Tongue (tissue), 1 donor: ENCODE measurements at regions not wholly inside any gene's neighbourhood (a gene's known extent, or its start where the extent isn't known, plus 50 kb on each side); places are given as distances from the start of the nearest gene placed in this dataset.
A peak's percentile ranks its signal among the peaks of the same experiment; 100 is the strongest.
"Not testable (repeated sequence)": the region's sequence is repeated elsewhere in the genome, so short reads cannot be mapped to it uniquely, and the experiment has no call there.

Experiments used
- DNase-seq: peaks from one replicate; pipeline ENCODE4 v3.0.0-alpha.2; 2015

GRCh38 chr7:96561892-96562291 lies 147.8 kb downstream of the SEM1 start:
- no peak for DNase-seq

- no peak for DNase-seq
Observed at GRCh38 chr7:96558530-96558929, 151.1 kb downstream of the SEM1 start.

- DNase-seq, result no peak
Observed at GRCh38 chr7:96558093-96558492, 151.6 kb downstream of the SEM1 start.

DNA sequence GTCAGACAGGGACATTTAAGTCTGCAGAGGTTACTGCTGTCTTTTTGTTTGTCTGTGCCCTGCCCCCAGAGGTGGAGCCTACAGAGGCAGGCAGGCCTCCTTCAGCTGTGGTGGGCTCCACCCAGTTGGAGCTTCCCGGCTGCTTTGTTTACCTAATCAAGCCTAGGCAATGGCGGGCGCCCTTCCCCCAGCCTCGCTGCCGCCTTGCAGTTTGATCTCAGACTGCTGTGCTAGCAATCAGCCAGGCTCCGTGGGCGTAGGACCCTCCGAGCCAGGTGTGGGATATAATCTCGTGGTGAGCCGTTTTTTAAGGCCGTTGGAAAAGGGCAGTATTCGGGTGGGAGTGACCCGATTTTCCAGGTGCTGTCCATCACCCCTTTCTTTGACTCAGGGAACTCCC lies 152.0 kb downstream of the SEM1 start:
- not testable (repeated sequence) for DNase-seq

DNA sequence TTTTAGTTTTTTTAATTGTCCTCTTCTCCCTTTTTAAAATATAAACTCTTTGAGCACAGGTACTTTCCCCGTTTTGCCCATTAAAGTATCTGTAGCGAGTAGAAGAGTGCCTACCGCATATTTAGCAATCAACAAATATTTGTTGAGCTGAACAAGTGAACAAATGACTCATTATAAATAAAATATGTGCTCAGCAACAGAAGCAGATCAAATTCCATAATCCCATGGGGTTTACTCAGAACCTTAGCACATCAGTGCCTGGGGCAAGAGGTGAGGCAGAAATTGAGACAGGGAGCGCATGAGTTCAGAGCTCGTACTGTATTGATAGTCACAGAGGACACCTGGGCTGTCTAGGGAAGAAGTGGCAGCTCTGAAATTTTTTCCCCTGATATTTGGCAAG lies 161.0 kb downstream of the SEM1 start:
- peak; percentile 15 for DNase-seq

GRCh38 chr7:96547371-96547811 lies 162.3 kb downstream of the SEM1 start:
- DNase-seq, result peak; percentile 4

- DNase-seq, result no peak
Observed at GRCh38 chr7:96546426-96546825, 163.2 kb downstream of the SEM1 start.

GRCh38 chr7:96539471-96539870 lies 170.2 kb downstream of the SEM1 start:
- no peak for DNase-seq

- no peak for DNase-seq
Observed at GRCh38 chr7:96538632-96539031, 171.0 kb downstream of the SEM1 start.

DNA sequence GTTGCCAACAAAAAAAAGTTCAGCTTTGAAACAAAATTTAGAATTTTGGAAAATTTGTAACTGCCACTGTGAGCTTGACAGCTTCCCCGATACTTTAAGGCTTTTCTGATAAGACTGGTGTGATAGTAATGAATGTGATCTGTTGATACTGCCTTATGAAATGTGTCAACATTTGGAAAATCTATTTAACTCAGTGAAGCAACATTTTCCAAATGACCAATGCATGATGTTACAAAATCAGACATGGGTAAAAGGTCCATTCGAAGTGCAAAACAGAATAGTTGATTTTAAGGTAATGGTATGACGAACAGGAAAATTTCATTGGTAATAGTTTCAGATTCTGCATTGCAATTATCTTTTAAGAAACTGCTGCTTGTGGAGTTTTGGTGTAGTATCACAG lies 175.4 kb downstream of the SEM1 start:
- DNase-seq, result no peak

GRCh38 chr7:96532428-96532935 lies 177.2 kb downstream of the SEM1 start:
- DNase-seq, result no peak

- DNase-seq, result no peak
Observed at GRCh38 chr7:96531331-96531730, 178.3 kb downstream of the SEM1 start.

- DNase-seq, result no peak
Observed at GRCh38 chr7:96530786-96531185, 178.9 kb downstream of the SEM1 start.

- peak; percentile 29 for DNase-seq
Observed at GRCh38 chr7:96527133-96527827, 182.4 kb downstream of the SEM1 start.

DNA sequence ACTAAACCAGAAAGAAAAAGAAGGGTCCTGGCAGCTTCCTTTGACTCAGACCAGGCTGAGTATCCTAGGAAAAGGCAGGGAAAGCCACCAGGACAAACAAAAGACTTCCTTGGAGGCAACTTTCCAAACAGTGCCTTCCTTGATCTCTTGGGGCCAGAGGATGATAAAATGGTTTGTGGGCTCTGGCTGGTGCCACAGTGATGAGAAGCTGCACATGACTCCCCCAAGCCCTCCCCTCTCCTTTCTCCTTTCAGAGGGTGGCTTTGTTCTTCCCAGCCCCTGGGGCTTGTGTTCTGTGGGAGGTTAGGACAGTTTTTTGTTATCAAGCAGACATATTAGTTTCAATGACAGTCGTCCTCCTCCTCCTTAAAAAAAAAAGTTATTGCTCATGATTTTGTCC lies 183.2 kb downstream of the SEM1 start:
- DNase-seq, result no peak

- peak; percentile 25 for DNase-seq
Observed at GRCh38 chr7:96521068-96521894, 188.4 kb downstream of the SEM1 start.

GRCh38 chr7:96508371-96508770 lies 186.5 kb upstream of the SLC25A13 start:
- peak; percentile 25 for DNase-seq

- no peak for DNase-seq
Observed at GRCh38 chr7:96503597-96503996, 181.7 kb upstream of the SLC25A13 start.

GRCh38 chr7:96501318-96501717 lies 179.4 kb upstream of the SLC25A13 start:
- no peak for DNase-seq

DNA sequence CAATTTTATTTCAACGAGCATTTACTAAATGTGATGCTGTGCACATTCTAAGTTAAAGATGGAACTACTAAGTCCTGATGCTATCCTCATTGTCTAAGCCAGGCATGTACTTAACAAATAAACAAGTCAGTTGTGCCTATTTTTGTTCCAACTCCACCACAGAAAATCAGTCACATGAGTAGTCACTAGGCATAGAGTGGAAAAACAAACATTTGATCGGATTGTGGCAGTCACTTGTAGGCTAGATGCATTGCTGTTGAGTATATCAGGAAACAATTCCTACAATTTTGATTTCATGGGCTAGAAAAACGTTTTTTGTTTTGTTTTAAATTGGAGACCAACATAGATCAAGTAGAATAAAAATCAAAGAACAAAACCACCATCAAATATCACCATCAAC lies 177.6 kb upstream of the SLC25A13 start:
- DNase-seq, result no peak

DNA sequence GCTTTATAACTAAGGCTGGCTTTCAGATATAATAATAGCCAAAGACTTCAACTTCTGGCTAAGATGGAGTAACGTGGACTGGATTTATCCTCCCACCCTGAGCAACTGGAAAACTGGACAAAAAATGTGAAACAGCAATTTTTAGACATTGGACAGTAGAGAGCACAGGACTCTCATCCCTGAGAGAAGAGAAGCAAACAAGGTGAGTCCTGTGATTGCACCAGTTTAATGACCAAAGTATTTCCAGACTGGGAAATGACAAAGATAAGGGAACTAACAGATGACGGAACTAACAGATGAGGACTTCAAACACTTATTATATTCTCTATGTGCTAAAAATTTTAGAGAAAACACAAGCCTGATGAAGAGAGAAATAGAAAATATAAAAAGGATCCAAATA lies 175.7 kb upstream of the SLC25A13 start:
- DNase-seq, result no peak

DNA sequence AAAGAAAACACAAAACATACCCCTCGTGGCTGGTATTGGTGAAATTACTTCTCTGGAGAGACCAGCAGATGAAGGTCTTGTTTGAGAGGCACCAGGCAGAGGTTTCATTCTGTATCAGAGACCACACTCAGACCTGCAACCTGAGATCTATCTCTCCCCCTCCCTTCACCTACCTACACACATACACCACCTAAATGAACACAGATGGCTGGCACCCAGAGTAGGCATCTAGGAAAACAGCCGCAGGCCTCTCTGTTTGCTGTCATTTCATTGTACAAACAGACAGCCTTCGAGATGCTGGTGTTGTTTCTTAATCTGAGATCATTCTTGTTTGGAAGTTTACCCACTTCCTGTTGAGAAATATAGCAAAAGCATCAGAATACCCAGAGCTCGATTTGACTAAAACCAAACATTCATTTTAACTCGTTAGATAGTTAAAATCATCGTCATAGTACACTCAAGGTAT lies 173.9 kb upstream of the SLC25A13 start:
- DNase-seq, result no peak

- DNase-seq, result peak; percentile 69
Observed at GRCh38 chr7:96486681-96487080, 164.8 kb upstream of the SLC25A13 start.
